Activated naive CD4-positive, alpha-beta T cell treated with anti-CD3 and anti-CD28 coated beads for 36 hours (primary cell): ENCODE measurements at regions not wholly inside any gene's neighbourhood (a gene's known extent, or its start where the extent isn't known, plus 50 kb on each side); places are given as distances from the start of the nearest gene placed in this dataset.

Experiments used
- CTCF ChIA-PET: fragments of 350-600 bp; sonication (Branson Sonifier 250); formaldehyde crosslinking; loops from one replicate; lab custom pipeline; 2021; ENCODE audit warnings: antibody characterized with exemption; lab: Charles Lee
- DNase-seq: peaks from one replicate; pipeline ENCODE4 v3.0.0-alpha.2; 2020
- H3K27ac Mint-ChIP-seq: one replicate; pipeline ENCODE4 v1.8.0; 2021; ENCODE audit warnings: mild to moderate bottlenecking, mixed read lengths
- H3K27me3 Mint-ChIP-seq: one replicate; pipeline ENCODE4 v1.8.0; 2021; ENCODE audit warnings: low read depth, mixed read lengths
- H3K36me3 Mint-ChIP-seq: one replicate; pipeline ENCODE4 v1.8.0; 2021; ENCODE audit warnings: low read depth, mixed read lengths
- H3K4me1 Mint-ChIP-seq: one replicate; pipeline ENCODE4 v1.8.0; 2021; ENCODE audit warnings: low read depth, mixed read lengths
- H3K4me3 Mint-ChIP-seq: one replicate; pipeline ENCODE4 v1.8.0; 2021; ENCODE audit warnings: mild to moderate bottlenecking, moderate library complexity, mixed read lengths
- H3K9me3 Mint-ChIP-seq: one replicate; pipeline ENCODE4 v1.8.0; 2021; ENCODE audit warnings: mixed read lengths
- intact Hi-C: fragments of 100-400 bp; cut with micrococcal nuclease; formaldehyde crosslinking; loops from one replicate; pipeline ENCODE4 v1.15.1; 2023

DNA sequence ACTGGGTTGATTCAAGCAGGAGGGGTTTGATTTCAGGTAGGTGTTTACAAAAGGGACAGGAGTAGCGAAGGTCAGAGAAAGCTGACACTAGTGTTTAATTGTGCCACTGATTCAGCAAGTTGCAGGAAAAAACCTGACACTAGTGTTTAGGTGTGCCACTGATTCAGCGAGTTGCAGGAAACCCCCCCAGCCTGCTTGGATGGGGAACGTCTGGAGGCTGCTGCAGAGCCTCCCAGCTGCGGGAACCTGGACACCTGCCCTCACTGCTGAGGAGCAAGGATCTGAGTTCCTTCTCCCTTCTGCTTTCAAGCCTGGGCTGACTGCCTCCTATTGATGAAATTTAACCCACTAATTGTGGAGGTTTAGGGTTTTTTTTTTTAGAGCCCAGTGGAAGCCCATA is 84.2 kb downstream of the AVPR1A start:
- Mint-ChIP-seq H3K4me3 (no peak overlapping the region), H3K36me3 (no peaks in the 10 kb centered on the region), H3K27ac (no peak overlapping the region), H3K27me3 (no peaks in the 10 kb centered on the region), H3K4me1 (no peaks in the 10 kb centered on the region), H3K9me3 (no peaks in the 10 kb centered on the region)
- no peak for DNase-seq
- CTCF ChIA-PET: no interaction called here
- intact Hi-C loops: loop anchor here (10.0 kb wide), 1 partner anchor 632 kb away; no protein-coding TSS in a partner anchor

DNA sequence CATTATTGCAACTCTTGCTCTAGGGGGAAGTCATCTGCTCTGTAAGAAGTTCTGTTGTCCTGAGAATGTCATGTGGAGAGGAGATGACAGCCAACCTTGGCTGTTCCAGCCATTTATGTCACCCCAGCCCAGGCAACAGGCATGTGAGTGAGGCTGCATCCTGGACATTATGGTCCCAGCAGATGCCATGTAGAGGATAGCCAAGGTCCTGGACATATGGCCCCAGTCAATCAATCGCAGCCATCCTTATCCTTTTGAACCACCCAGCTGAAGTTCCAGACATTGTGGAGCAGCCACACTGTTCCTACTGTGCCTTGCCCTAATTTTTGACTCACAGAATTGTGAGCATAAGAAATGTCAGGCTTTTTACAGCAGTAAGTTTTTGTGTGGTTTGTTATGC is 84.9 kb downstream of the AVPR1A start:
- Mint-ChIP-seq H3K36me3 (no peaks in the 10 kb centered on the region), H3K27me3 (no peaks in the 10 kb centered on the region), H3K4me3 (no peak overlapping the region), H3K27ac (no peak overlapping the region), H3K9me3 (no peaks in the 10 kb centered on the region), H3K4me1 (no peaks in the 10 kb centered on the region)
- intact Hi-C loops: loop anchor here (10.0 kb wide), 1 partner anchor 631 kb away; no protein-coding TSS in a partner anchor
- DNase-seq: no peak
- CTCF ChIA-PET: no interaction called here

DNA sequence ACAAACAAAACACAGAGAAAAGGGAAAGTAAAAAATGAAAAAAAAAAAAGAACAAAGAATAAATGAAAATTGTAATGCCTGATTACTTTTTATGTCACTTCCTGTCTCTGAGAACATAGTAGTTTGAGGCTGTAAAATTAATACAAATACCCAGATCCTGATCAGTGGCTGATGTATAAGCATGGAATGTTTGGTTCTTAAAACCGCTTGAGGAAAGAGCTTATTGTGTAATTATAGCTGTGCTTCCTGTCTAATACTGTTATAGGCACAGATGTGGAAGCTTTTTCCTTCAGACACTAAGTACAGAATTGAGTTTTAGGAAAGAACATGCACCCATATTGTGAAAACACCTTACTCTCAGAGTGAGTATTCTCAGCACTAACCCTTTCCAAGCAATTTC is 86.9 kb downstream of the AVPR1A start:
- CTCF ChIA-PET: interaction anchor here (0.7 kb wide), 1 partner anchor 386 kb away, joined by 3 read pairs; no protein-coding TSS in a partner anchor
- intact Hi-C loops: loop anchor here (10.0 kb wide), 1 partner anchor 629 kb away; no protein-coding TSS in a partner anchor

DNA sequence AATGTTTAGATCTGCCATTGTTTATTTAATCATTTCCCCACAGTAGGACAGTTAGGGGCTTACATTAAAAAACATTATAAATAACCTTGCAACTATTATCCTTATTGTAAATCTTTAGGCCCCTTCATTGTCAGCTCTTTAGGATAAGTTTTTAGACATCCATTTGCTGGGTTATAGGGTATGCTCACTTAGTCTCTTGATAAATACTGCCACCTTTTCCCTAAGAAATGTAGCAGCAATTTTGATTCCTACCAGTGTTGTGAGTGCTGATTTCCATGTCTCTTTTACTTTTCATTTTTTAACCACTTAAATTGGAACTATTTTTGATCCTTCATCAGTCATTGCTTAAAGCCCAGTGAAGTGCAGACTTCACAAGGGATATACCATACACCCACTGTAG is 94.4 kb downstream of the AVPR1A start:
- H3K36me3 Mint-ChIP-seq: no peaks in the 10 kb centered on the region
- CTCF ChIA-PET: interaction anchor here (1.7 kb wide), 1 partner anchor 12 kb away, joined by 4 read pairs; no protein-coding TSS in a partner anchor
- H3K27me3 Mint-ChIP-seq: peaks cover 5% of the 10 kb centered on the region
- H3K9me3 Mint-ChIP-seq: no peaks in the 10 kb centered on the region
- H3K4me3 Mint-ChIP-seq: no peak overlapping the region
- intact Hi-C loops: no loop called here
- DNase-seq: no peak
- H3K27ac Mint-ChIP-seq: no peak overlapping the region
- H3K4me1 Mint-ChIP-seq: no peaks in the 10 kb centered on the region

More for the DNA sequence above, 86.9 kb downstream of the AVPR1A start:
- Mint-ChIP-seq H3K9me3 (no peaks in the 10 kb centered on the region), H3K4me3 (no peak overlapping the region), H3K4me1 (no peaks in the 10 kb centered on the region), H3K36me3 (no peaks in the 10 kb centered on the region), H3K27me3 (no peaks in the 10 kb centered on the region), H3K27ac (no peak overlapping the region)
- DNase-seq: no peak

DNA sequence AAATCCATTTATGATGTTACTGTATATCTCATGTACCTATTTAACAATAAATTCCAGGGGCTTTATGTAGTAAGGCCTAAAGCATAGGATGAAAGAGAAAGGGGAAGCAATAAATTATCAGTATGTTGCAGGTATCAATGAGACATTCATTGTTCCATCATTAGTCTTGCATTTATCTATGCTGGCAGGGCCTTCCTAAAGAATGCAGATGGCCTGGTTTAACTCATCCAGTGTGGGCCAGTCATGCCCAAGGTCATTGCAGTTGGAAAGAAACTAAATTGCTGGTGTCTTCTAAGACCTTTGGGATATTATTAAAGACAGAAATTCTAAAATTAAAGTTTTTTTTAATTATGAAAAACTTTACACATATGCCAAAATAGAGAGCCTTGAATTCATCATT is 98.3 kb downstream of the AVPR1A start:
- intact Hi-C loops: no loop called here
- Mint-ChIP-seq H3K4me1 (no peaks in the 10 kb centered on the region), H3K27me3 (no peaks in the 10 kb centered on the region), H3K27ac (no peak overlapping the region), H3K4me3 (no peak overlapping the region), H3K9me3 (no peaks in the 10 kb centered on the region), H3K36me3 (no peaks in the 10 kb centered on the region)
- no peak for DNase-seq
- CTCF ChIA-PET: no interaction called here

DNA sequence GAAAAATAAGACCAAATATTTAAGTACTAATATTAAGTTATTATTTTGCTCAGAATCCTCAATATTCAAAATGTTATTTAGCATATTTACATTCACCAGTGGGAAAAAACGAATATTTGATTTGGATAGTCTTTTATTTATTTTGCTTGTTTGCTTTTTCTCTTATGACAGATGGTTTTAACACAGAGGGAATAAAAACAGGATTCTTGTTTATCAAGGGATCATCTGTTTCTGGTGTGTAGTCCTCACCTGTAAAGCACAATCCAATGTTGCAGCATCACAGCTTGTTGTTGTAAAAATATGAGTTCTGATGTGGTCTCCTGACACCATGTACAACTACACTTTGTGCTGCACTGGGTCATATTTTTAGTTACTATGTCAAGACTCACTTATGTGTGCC is 103.9 kb downstream of the AVPR1A start:
- H3K27ac Mint-ChIP-seq: no peak overlapping the region
- H3K9me3 Mint-ChIP-seq: no peaks in the 10 kb centered on the region

DNA sequence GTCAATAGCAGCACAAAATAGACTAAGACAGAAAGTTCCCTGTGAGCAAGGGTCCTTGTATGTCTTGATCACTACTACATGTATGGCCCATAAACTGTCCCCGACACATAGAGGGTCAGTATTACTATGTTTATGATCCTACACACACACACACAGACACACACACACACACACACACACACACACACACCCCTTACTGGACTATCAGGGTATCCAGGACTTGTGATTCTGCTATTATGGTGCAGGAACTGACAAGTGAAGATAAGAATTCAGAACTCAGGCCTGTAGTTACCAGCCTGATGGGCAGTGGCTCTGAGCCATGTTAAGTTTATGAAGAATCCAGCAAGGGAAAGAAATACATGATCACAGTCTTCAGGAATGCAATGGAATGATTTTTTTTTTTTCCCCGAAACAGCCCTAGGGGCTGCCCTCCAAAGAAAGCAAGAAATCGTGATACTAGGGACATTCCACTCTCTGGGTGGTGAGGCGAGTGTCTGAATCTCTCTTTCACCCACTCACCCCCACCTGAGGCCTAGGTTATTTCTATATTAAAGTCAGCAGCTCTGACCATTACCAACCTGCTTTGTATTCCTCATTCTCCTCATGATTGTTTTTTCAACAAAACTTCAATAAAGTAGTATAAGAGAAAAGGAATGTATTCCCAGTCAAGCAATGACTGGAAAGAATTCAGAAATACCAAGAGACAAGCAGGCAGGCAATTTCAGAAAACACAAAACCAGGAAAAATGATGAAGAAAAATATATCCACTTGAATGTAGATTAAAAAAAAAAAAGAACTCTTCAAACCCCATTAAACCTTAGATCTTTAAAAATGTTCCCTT is 105.8 kb downstream of the AVPR1A start:
- H3K4me1 Mint-ChIP-seq: no peaks in the 10 kb centered on the region
- intact Hi-C loops: no loop called here
- no peaks in the 10 kb centered on the region for H3K36me3 Mint-ChIP-seq
- no peak overlapping the region for H3K4me3 Mint-ChIP-seq
- H3K27me3 Mint-ChIP-seq: no peaks in the 10 kb centered on the region
- CTCF ChIA-PET: no interaction called here
- no peak for DNase-seq
- no peak overlapping the region for H3K27ac Mint-ChIP-seq
- no peaks in the 10 kb centered on the region for H3K9me3 Mint-ChIP-seq

More for the DNA sequence above, 103.9 kb downstream of the AVPR1A start:
- H3K27me3 Mint-ChIP-seq: no peaks in the 10 kb centered on the region
- no peaks in the 10 kb centered on the region for H3K4me1 Mint-ChIP-seq
- H3K36me3 Mint-ChIP-seq: no peaks in the 10 kb centered on the region
- CTCF ChIA-PET: no interaction called here
- DNase-seq: no peak
- intact Hi-C loops: no loop called here
- no peak overlapping the region for H3K4me3 Mint-ChIP-seq

DNA sequence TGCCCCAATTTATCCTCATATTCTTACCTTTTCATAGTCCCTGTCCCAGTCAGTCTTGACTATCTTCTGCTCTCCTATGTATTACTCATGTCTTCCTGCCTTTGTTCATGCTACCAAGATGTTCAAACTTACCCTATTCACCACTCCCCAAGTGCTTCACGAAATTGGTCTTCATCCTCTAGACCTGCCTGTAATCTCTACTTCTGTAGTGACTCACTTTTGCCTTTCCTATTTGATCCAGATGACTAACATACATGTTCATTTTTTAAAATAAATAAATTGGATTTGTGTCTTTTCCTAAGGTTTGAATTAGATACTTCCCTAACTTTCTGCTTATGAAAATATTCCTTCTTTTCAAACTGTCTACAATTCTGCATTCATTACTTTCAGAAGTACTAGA is 107.7 kb upstream of the PPM1H start:
- Mint-ChIP-seq H3K27me3 (no peaks in the 10 kb centered on the region), H3K9me3 (no peaks in the 10 kb centered on the region), H3K4me3 (no peak overlapping the region), H3K36me3 (no peaks in the 10 kb centered on the region), H3K27ac (no peak overlapping the region), H3K4me1 (no peaks in the 10 kb centered on the region)
- no peak for DNase-seq
- CTCF ChIA-PET: no interaction called here
- intact Hi-C loops: no loop called here

DNA sequence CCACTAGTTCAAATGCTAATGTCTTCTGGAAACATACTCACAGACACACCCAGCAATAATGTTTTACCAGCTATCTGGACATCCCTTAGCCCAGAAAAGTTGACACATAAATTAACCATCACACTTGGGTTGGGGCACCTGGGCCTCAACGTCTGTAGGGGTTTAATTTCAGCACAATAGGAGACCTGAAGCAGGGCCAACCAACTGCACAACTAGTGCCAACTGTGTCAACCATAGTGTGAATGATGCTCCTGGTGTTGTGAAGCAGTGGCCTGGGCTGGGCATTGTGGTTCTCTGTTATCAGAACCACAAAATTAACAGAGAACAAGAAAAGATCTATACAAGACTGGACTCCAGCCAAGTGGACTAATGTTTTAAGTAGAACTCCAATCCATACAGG is 106.7 kb upstream of the PPM1H start:
- no peak overlapping the region for H3K27ac Mint-ChIP-seq
- H3K36me3 Mint-ChIP-seq: no peaks in the 10 kb centered on the region
- H3K27me3 Mint-ChIP-seq: no peaks in the 10 kb centered on the region
- no peak for DNase-seq
- H3K4me3 Mint-ChIP-seq: no peak overlapping the region
- intact Hi-C loops: no loop called here
- H3K9me3 Mint-ChIP-seq: no peaks in the 10 kb centered on the region
- CTCF ChIA-PET: interaction anchor here (0.5 kb wide), 1 partner anchor 967 kb away, joined by 3 read pairs; no protein-coding TSS in a partner anchor
- no peaks in the 10 kb centered on the region for H3K4me1 Mint-ChIP-seq

DNA sequence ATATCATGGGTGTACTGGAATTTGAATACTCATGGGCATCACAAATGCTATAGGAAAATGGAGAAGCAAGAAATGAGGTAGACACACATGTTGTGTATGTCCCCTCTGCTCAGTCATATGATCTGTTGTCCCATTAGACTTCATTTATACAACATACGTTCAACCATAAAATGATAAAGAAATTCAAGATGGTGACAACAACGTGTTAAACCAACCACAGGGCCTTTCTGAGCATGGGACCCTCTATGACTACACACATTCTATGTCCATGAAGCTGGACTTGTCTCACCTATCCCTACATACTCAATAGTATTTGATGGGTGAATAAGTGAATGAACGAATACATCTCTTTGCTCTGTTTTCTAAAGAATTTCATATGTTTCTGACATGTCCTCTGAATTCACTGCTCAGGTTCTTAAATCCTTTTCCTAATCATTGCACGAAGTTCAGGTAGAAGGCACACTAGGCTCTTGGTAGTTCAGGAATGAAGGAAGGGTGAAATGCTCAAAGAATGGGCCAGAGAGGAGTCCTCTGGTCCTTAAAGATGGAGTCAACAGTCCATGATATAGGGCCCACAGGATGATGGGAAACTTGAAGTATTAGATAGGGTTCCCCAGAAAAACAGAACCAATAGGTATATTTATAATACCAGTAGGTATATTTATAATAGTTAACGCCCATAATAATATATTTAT is 105.7 kb upstream of the PPM1H start:
- Mint-ChIP-seq H3K27me3 (no peaks in the 10 kb centered on the region), H3K4me3 (no peak overlapping the region), H3K9me3 (no peaks in the 10 kb centered on the region), H3K27ac (no peak overlapping the region), H3K4me1 (no peaks in the 10 kb centered on the region), H3K36me3 (no peaks in the 10 kb centered on the region)
- CTCF ChIA-PET: no interaction called here
- no peak for DNase-seq
- intact Hi-C loops: no loop called here

DNA sequence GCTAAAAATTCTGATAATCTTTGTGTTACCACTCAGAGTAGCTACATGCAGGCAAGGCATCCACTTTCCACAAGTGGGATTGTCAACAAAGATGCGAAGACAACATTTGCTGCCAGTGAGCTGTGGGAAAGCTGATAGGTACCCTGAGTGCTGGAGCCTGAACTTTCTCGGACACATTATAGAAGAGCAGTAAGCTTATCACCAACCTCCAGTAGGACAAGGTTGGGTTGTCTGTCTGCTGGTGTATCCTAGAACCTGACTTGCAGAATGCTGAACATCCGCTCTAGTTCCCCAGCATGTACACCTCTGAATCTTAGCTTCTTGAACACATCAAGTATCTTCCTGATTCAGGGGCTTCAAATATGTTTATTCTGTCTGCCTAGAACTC is 103.8 kb upstream of the PPM1H start:
- no peaks in the 10 kb centered on the region for H3K36me3 Mint-ChIP-seq
- no peak for DNase-seq
- no peak overlapping the region for H3K27ac Mint-ChIP-seq
- CTCF ChIA-PET: no interaction called here
- no peaks in the 10 kb centered on the region for H3K4me1 Mint-ChIP-seq
- no peak overlapping the region for H3K4me3 Mint-ChIP-seq
- intact Hi-C loops: no loop called here
- H3K9me3 Mint-ChIP-seq: no peaks in the 10 kb centered on the region
- peaks cover 2% of the 10 kb centered on the region for H3K27me3 Mint-ChIP-seq

DNA sequence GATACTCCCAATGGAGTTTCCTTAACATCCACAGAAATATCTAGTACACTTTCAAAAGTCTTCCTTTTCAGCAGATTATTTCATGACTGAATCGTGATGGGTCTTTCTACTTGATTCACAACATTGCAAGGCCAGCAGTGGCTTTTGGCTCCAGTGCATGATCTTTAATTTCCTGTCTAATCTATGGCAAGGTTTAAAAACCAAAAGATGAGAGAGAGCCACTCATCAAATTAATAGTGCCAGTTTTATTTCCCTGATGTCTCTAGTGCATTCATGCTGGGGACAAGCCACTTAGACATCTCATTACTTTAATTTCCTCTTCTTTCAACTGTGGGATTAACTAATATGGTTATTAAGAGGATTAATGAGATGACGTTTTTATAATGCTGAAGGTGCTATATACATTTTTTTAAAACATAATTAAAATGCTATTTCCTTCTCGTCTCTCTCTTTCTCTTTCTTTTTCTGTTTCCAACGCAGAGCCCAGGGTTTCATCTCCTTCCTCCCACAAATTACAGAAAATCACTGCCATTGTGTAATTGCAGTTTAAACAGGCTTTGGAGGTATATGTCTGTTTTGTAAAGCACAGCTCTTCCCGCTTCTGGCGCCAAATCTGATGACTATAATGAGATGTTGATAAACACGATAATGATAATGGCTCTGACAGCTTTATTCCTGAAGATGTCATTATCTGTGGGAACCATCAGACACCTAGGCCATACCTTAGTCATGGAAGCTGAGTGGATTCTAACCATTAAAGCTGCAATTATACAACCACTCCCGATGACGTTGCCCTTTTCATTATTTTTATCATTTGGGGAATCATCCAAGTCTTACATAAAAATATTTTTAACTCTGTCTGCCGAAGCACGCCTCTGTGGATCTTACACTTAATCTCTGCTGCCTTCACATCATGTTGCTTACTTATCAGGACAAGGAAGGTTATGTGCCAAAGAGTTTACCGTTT is 103.1 kb upstream of the PPM1H start:
- intact Hi-C loops: no loop called here
- H3K4me1 Mint-ChIP-seq: no peaks in the 10 kb centered on the region
- no peak overlapping the region for H3K4me3 Mint-ChIP-seq
- DNase-seq: no peak
- H3K27ac Mint-ChIP-seq: no peak overlapping the region
- no peaks in the 10 kb centered on the region for H3K36me3 Mint-ChIP-seq
- CTCF ChIA-PET: no interaction called here
- no peaks in the 10 kb centered on the region for H3K9me3 Mint-ChIP-seq
- H3K27me3 Mint-ChIP-seq: peaks cover 2% of the 10 kb centered on the region
